Esophagus muscularis mucosa (tissue), 4 donors: ENCODE measurements at regions not wholly inside any gene's neighbourhood (a gene's known extent, or its start where the extent isn't known, plus 50 kb on each side); places are given as distances from the start of the nearest gene placed in this dataset.

Experiments
- CTCF ChIP-seq, 3 experiments: fragments of 200-600 bp in 2 of 3; fragments of 450-650 bp in 1 of 3; sonication (generic) in 2 of 3; IDR thresholded peaks; one replicate each; pipeline ENCODE4 v1.5.1; 2017 to 2019; ENCODE audit warnings: antibody characterized with exemption in 3 of 3, mild to moderate bottlenecking in 2 of 3, moderate library complexity in 1 of 3
- EP300 ChIP-seq: sonication (generic); formaldehyde crosslinking; IDR thresholded peaks from one replicate; pipeline ENCODE4 v1.6.1; 2017; ENCODE audit warnings: antibody characterized with exemption
- POLR2A ChIP-seq: fragments of 450-650 bp; IDR thresholded peaks from one replicate; pipeline ENCODE4 v1.6.1; 2017; ENCODE audit warnings: antibody characterized with exemption, moderate library complexity, mild to moderate bottlenecking, low read depth

GRCh38 chr2:104413890-104414289, 440.0 kb upstream of the POU3F3 start:
- TF ChIP-seq CTCF (IDR thresholded peaks at IDR 0.05) = no peak
- no peak for TF ChIP-seq EP300
- no peak for TF ChIP-seq POLR2A
